Testis (tissue), 2 donors: ENCODE measurements at regions not wholly inside any gene's neighbourhood (a gene's known extent, or its start where the extent isn't known, plus 50 kb on each side); places are given as distances from the start of the nearest gene placed in this dataset.

Experiments
- CTCF ChIP-seq, 3 experiments: fragments of 450-650 bp in 2 of 3; fragments of 200-600 bp in 1 of 3; sonication (generic) in 1 of 3; IDR thresholded peaks; one replicate each; pipeline ENCODE4 v1.5.1; 2016 to 2019; ENCODE audit warnings: antibody characterized with exemption in 3 of 3, mild to moderate bottlenecking in 2 of 3, moderate library complexity in 1 of 3
- POLR2A ChIP-seq: fragments of 450-650 bp; IDR thresholded peaks from one replicate; pipeline ENCODE4 v1.6.1; 2017; ENCODE audit warnings: antibody characterized with exemption, mild to moderate bottlenecking, moderate library complexity

- no peak for TF ChIP-seq CTCF (IDR thresholded peaks at IDR 0.05)
- TF ChIP-seq POLR2A: no peak
Observed at GRCh38 chr9:107772988-107773387, 283.4 kb upstream of the KLF4 start.
